Stimulated activated naive CD8-positive, alpha-beta T cell treated with anti-CD3 and anti-CD28 coated beads, Interleukin-15, Interleukin-2, amounts not matched to agents 100 ng/mL and 50 ng/mL, for 24 hours (primary cell): ENCODE measurements at regions not wholly inside any gene's neighbourhood (a gene's known extent, or its start where the extent isn't known, plus 50 kb on each side); places are given as distances from the start of the nearest gene placed in this dataset.

Experiments
- H3K27ac Mint-ChIP-seq: one replicate; pipeline ENCODE4 v1.8.0; 2021; ENCODE audit warnings: mild to moderate bottlenecking, mixed read lengths
- H3K27me3 Mint-ChIP-seq: one replicate; pipeline ENCODE4 v1.8.0; 2021; ENCODE audit warnings: mixed read lengths
- H3K36me3 Mint-ChIP-seq: one replicate; pipeline ENCODE4 v1.8.0; 2021; ENCODE audit warnings: low read depth, mixed read lengths
- H3K4me1 Mint-ChIP-seq: one replicate; pipeline ENCODE4 v1.8.0; 2021; ENCODE audit warnings: low read depth, mixed read lengths
- H3K4me3 Mint-ChIP-seq: one replicate; pipeline ENCODE4 v1.8.0; 2021; ENCODE audit warnings: mild to moderate bottlenecking, mixed read lengths
- H3K9me3 Mint-ChIP-seq: one replicate; pipeline ENCODE4 v1.8.0; 2021; ENCODE audit warnings: mixed read lengths

DNA sequence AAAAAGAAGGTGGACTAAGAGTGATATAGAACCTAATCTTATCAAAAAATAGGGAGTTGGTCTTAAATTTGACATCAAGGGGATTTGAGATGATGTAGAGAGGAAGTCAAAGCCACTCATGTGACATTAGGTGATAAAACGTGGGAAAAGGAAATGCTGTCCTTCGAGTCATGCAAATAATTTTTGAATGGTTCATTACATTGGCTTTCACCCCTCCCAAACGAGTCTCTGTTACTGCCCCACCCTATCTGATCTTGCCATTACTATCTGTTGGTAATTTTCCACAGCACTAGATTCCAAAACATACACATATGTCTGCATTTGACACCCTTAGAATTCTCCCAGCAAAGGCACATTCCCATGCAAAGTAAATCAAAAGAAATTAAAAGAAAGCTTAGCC, 531.1 kb upstream of the ADAMTS5 start:
- Mint-ChIP-seq H3K4me1 (no peaks in the 10 kb centered on the region), H3K27me3 (no peaks in the 10 kb centered on the region), H3K27ac (no peak overlapping the region), H3K4me3 (no peak overlapping the region), H3K36me3 (no peaks in the 10 kb centered on the region), H3K9me3 (no peaks in the 10 kb centered on the region)

GRCh38 chr21:27495836-27496235, 528.9 kb upstream of the ADAMTS5 start:
- H3K27me3 Mint-ChIP-seq: peaks cover 2% of the 10 kb centered on the region
- no peaks in the 10 kb centered on the region for H3K9me3 Mint-ChIP-seq
- no peak overlapping the region for H3K27ac Mint-ChIP-seq
- no peak overlapping the region for H3K4me3 Mint-ChIP-seq
- no peaks in the 10 kb centered on the region for H3K36me3 Mint-ChIP-seq
- no peaks in the 10 kb centered on the region for H3K4me1 Mint-ChIP-seq

GRCh38 chr21:27493542-27493941, 526.7 kb upstream of the ADAMTS5 start:
- Mint-ChIP-seq H3K4me1 (no peaks in the 10 kb centered on the region), H3K36me3 (no peaks in the 10 kb centered on the region), H3K4me3 (no peak overlapping the region), H3K9me3 (no peaks in the 10 kb centered on the region), H3K27ac (no peak overlapping the region), H3K27me3 (peaks cover 2% of the 10 kb centered on the region)

DNA sequence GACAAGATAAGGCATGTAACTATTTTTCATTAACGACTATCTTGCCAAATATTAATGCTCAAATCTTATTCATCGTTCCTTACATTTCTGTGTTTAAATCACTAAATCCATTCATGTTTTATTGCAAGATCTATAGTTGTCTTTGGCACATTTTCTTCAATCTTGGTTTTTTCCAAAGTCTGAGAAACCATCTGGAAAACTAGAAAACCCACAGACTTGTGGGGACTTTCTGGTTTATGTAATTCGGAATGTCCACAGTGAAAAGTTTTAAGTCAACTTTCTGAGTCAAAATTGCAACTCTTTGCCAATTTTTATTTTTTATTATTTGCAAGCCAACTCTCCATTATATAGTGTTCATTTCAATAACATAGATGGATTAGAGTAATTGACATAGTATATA, 520.8 kb upstream of the ADAMTS5 start:
- H3K27me3 Mint-ChIP-seq: peaks cover 2% of the 10 kb centered on the region

DNA sequence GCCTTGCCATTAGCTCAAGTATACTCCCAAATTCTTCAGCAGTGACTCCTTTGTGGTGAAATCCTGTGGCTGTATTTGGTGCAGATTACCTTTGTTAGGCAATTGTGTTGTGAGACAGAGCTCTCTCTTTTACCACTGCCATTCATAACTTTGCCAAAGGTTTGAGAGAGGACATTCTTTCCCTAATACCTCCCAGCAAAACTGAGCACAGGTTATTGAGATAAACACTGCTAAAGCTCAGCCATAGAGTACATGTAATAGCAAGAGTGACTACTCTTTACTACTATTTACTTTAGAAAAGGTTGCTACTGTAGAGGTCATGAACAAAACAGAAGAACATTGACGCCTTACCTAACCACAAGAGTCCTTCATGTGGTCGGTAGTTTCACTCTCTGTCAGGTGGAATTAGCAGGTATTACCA, 514.0 kb upstream of the ADAMTS5 start:
- Mint-ChIP-seq H3K27me3 (no peaks in the 10 kb centered on the region), H3K4me3 (no peak overlapping the region)

More for the DNA sequence above, 520.8 kb upstream of the ADAMTS5 start:
- Mint-ChIP-seq H3K36me3 (no peaks in the 10 kb centered on the region), H3K9me3 (no peaks in the 10 kb centered on the region), H3K4me3 (no peak overlapping the region), H3K4me1 (no peaks in the 10 kb centered on the region), H3K27ac (no peak overlapping the region)

DNA sequence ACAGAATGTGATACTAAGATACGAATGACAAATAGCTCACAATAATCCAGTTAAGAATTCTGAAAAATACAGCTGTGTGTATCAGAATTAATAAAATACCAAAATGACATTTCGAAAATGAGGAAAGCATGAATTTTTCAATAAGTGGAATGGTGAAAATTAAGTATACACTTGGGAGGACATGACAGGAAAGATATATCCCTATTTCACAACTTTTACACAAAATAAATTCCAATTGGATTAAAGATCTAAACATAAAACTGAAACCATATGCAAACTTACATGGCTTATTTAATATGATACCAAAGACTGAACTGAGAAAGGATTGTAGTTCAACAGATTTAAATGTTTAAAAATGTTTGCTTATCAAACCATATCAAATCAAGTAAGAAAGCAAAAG, 510.4 kb upstream of the ADAMTS5 start:
- H3K36me3 Mint-ChIP-seq: no peaks in the 10 kb centered on the region
- H3K27ac Mint-ChIP-seq: no peak overlapping the region
- H3K27me3 Mint-ChIP-seq: no peaks in the 10 kb centered on the region
- H3K9me3 Mint-ChIP-seq: no peaks in the 10 kb centered on the region
- H3K4me1 Mint-ChIP-seq: no peaks in the 10 kb centered on the region
- no peak overlapping the region for H3K4me3 Mint-ChIP-seq

More for the DNA sequence above, 514.0 kb upstream of the ADAMTS5 start:
- H3K9me3 Mint-ChIP-seq: no peaks in the 10 kb centered on the region
- no peak overlapping the region for H3K27ac Mint-ChIP-seq
- H3K36me3 Mint-ChIP-seq: no peaks in the 10 kb centered on the region
- no peaks in the 10 kb centered on the region for H3K4me1 Mint-ChIP-seq

DNA sequence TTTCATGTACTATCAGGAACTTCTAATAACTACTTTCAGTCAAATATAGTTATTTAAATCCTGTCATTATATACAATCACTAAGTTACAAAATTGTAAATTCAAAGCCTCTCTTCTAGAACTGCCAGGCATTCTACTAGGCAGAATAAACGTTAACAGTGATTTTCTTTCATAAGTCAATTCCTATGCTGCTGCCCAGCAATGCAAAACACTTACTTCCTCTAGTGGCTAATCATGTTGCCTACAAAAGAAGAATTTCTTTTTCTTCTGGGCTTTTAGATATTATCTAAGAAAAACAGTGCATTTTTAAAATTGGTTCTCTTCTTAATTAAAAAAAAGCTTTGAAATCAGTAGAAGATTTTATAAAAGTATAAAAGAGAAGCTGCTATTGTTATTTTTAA, 509.8 kb upstream of the ADAMTS5 start:
- Mint-ChIP-seq H3K4me1 (no peaks in the 10 kb centered on the region), H3K4me3 (no peak overlapping the region), H3K36me3 (no peaks in the 10 kb centered on the region), H3K27ac (no peak overlapping the region), H3K9me3 (no peaks in the 10 kb centered on the region), H3K27me3 (no peaks in the 10 kb centered on the region)

DNA sequence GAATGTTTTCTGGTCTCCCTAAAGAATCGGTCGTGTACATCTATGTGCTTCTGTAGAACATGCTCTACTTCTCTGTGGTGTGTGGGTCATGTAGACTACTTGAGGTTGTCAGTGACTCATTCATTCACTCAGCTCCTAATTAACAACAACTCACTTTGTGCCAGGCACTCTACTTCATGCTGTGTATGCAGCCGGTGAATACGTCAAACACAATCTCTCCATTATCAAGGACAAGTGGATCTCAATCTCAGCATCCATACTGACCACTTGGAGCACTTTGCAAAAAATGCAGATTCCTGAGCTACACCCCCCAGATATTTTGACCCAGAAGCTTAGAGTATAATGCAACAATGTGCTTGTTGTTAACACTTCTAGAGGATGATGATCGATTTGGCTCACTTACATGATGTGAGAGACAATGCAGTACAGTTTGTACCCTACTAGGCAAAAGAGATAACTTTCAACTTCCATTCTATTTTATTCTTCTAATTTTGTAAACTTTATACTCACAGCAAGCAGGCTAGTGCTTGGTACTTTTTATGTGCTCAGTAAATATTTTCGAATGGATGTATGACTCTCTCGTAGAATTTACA, 508.6 kb upstream of the ADAMTS5 start:
- no peak overlapping the region for H3K27ac Mint-ChIP-seq
- no peak overlapping the region for H3K4me3 Mint-ChIP-seq
- no peaks in the 10 kb centered on the region for H3K36me3 Mint-ChIP-seq
- H3K27me3 Mint-ChIP-seq: no peaks in the 10 kb centered on the region
- no peaks in the 10 kb centered on the region for H3K9me3 Mint-ChIP-seq
- no peaks in the 10 kb centered on the region for H3K4me1 Mint-ChIP-seq

- H3K4me3 Mint-ChIP-seq: no peak overlapping the region
- no peaks in the 10 kb centered on the region for H3K4me1 Mint-ChIP-seq
- H3K36me3 Mint-ChIP-seq: no peaks in the 10 kb centered on the region
- no peaks in the 10 kb centered on the region for H3K9me3 Mint-ChIP-seq
- no peaks in the 10 kb centered on the region for H3K27me3 Mint-ChIP-seq
- no peak overlapping the region for H3K27ac Mint-ChIP-seq
Measured at GRCh38 chr21:27467366-27467765, 500.5 kb upstream of the ADAMTS5 start.

GRCh38 chr21:27466140-27466539, 499.3 kb upstream of the ADAMTS5 start:
- Mint-ChIP-seq H3K27ac (no peak overlapping the region), H3K9me3 (no peaks in the 10 kb centered on the region), H3K4me1 (no peaks in the 10 kb centered on the region), H3K27me3 (no peaks in the 10 kb centered on the region), H3K36me3 (no peaks in the 10 kb centered on the region), H3K4me3 (no peak overlapping the region)

DNA sequence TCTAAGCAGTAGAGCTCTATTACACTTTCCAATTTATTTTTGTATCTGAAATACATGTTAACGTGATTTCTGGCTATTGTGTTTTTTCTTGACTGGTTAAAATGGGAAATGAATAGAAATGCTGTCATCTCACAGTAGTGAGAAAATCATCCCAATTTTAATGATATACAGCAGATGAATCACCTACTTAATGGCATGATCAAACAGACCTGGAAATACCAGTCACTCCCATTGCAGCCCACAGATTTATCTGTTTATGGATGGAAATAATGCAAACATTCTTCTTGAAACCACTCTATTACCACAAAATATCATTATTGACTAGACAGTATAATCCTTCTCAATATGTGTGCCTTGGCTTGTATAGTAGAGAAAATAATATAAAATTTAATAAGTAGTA, 497.8 kb upstream of the ADAMTS5 start:
- H3K27ac Mint-ChIP-seq: no peak overlapping the region
- H3K9me3 Mint-ChIP-seq: no peaks in the 10 kb centered on the region
- no peaks in the 10 kb centered on the region for H3K4me1 Mint-ChIP-seq
- no peak overlapping the region for H3K4me3 Mint-ChIP-seq
- no peaks in the 10 kb centered on the region for H3K36me3 Mint-ChIP-seq
- H3K27me3 Mint-ChIP-seq: no peaks in the 10 kb centered on the region

DNA sequence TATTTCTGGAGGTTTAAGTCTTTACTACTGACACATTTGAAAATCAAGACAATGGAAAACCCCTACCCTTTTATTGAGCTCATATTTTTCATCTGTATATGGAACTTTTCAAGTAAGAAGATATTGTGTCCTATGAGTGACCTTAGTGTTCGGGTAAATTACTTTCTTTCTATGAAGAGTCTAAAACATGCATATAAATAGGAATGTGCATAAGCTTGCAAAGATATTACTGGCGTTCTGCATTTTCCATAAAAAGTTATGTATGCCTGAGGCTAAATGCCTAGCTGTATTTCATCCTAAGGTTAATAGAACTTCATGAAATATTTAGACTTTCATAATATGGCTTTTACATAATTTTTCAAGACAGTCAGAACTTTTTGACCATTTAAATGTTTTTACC, 495.8 kb upstream of the ADAMTS5 start:
- no peaks in the 10 kb centered on the region for H3K27me3 Mint-ChIP-seq
- H3K9me3 Mint-ChIP-seq: no peaks in the 10 kb centered on the region
- H3K27ac Mint-ChIP-seq: no peak overlapping the region
- H3K36me3 Mint-ChIP-seq: no peaks in the 10 kb centered on the region
- H3K4me1 Mint-ChIP-seq: no peaks in the 10 kb centered on the region
- H3K4me3 Mint-ChIP-seq: no peak overlapping the region

- Mint-ChIP-seq H3K9me3 (no peaks in the 10 kb centered on the region), H3K4me3 (no peak overlapping the region), H3K36me3 (no peaks in the 10 kb centered on the region), H3K4me1 (no peaks in the 10 kb centered on the region), H3K27ac (no peak overlapping the region), H3K27me3 (no peaks in the 10 kb centered on the region)
Measured at GRCh38 chr21:27454234-27454633, 487.3 kb upstream of the ADAMTS5 start.

DNA sequence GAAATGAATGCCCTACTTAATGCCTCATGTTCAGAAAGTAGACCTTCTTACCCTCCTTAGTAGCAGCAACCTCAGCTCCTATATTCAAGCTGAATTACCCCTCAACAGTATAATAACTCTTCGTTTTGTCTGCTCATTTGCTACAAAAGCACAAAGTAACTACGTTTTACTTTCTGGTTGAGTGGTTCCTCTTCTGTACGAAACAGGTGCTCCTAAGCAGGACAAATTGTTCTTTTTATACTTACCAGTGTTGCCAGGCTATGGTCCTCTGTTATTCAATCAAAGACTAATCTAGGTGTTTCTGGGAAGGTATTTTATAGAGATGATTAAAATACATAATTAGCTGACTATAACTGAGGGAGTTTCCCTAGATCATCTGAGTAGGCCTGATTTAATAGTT, 484.2 kb upstream of the ADAMTS5 start:
- Mint-ChIP-seq H3K36me3 (no peaks in the 10 kb centered on the region), H3K9me3 (peaks cover 3% of the 10 kb centered on the region), H3K27ac (no peak overlapping the region), H3K4me1 (no peaks in the 10 kb centered on the region), H3K27me3 (no peaks in the 10 kb centered on the region), H3K4me3 (no peak overlapping the region)

DNA sequence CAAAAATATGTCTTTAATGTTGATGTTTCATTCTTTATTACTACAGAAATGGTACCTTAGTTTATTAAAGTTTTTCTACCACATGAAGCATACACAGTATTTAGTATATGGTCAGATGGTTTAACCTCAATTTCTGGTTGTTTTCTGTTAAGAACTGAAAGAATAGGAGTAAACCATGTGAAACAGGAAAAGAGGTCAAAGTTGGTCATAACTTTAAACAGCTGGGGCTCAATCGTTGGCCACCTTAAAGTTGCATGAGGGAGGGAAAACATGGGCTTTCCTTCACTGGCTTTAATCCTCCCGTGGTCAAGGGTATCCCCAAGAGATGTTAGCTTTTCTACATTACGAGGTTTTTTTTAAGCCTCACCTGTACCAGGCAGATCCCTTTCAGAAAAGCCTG, 483.3 kb upstream of the ADAMTS5 start:
- Mint-ChIP-seq H3K4me1 (no peaks in the 10 kb centered on the region), H3K9me3 (peaks cover 3% of the 10 kb centered on the region), H3K27me3 (no peaks in the 10 kb centered on the region), H3K4me3 (no peak overlapping the region), H3K27ac (no peak overlapping the region), H3K36me3 (no peaks in the 10 kb centered on the region)

GRCh38 chr21:27448960-27449359, 482.1 kb upstream of the ADAMTS5 start:
- Mint-ChIP-seq H3K27ac (no peak overlapping the region), H3K36me3 (no peaks in the 10 kb centered on the region), H3K9me3 (peaks cover 3% of the 10 kb centered on the region), H3K4me1 (no peaks in the 10 kb centered on the region), H3K27me3 (no peaks in the 10 kb centered on the region), H3K4me3 (no peak overlapping the region)
